ENCODE measurements at regions not wholly inside any gene's neighbourhood (a gene's known extent, or its start where the extent isn't known, plus 50 kb on each side); places are given as distances from the start of the nearest gene placed in this dataset.

DNA sequence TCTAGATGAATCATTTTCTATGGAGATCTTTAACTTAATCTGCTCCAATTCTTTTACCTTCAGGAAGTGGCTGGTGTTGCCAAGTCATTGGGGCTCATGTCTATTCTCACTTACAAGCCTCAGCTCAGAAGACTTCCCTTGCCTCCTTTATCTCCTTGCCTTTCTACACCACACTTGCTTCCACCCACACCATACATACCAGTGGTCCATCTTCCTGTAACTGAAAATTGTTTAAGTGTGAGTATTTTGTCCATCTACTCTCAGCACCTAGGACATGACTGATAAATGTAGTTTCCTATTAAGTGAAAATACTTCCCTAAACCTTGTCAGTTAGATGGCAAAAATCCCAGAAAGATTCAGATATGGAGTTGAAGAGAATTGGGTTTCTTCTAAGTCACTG, 199.7 kb upstream of the CPNE8 start:
- no peak for TF ChIP-seq CTCF (IDR thresholded peaks at IDR 0.05; ENCODE audit: low read depth, low read length)
- TF ChIP-seq EZH2phosphoT487 (IDR thresholded peaks at IDR 0.05; ENCODE audit: low read depth), result no peak

Data from OCI-LY3 (cell line).